Glutamatergic neuron (in vitro differentiated cells): ENCODE measurements at regions not wholly inside any gene's neighbourhood (a gene's known extent, or its start where the extent isn't known, plus 50 kb on each side); places are given as distances from the start of the nearest gene placed in this dataset.
A peak's percentile ranks its signal among the peaks of the same experiment; 100 is the strongest.
"Not testable (repeated sequence)": the region's sequence is repeated elsewhere in the genome, so short reads cannot be mapped to it uniquely, and the experiment has no call there.

Experiments used
- DNase-seq: peaks from one replicate; pipeline ENCODE4 v3.0.0; 2022
- H3K27ac Mint-ChIP-seq: one replicate; pipeline ENCODE4 v1.8.0; 2020; ENCODE audit warnings: mild to moderate bottlenecking, mixed read lengths, inconsistent platforms; ENCODE audit not compliant: unreplicated experiment
- H3K27me3 Mint-ChIP-seq: one replicate; pipeline ENCODE4 v1.8.0; 2020; ENCODE audit warnings: mild to moderate bottlenecking, moderate library complexity, mixed read lengths, inconsistent platforms; ENCODE audit not compliant: unreplicated experiment
- H3K36me3 Mint-ChIP-seq: one replicate; pipeline ENCODE4 v1.8.0; 2020; ENCODE audit warnings: mild to moderate bottlenecking, mixed read lengths, inconsistent platforms; ENCODE audit not compliant: unreplicated experiment
- H3K4me1 Mint-ChIP-seq: one replicate; pipeline ENCODE4 v1.8.0; 2020; ENCODE audit warnings: mild to moderate bottlenecking, low read depth, mixed read lengths, inconsistent platforms; ENCODE audit not compliant: unreplicated experiment
- H3K4me3 Mint-ChIP-seq: one replicate; pipeline ENCODE4 v1.8.0; 2020; ENCODE audit warnings: mild to moderate bottlenecking, mixed read lengths, inconsistent platforms; ENCODE audit not compliant: unreplicated experiment
- H3K9me3 Mint-ChIP-seq: one replicate; pipeline ENCODE4 v1.8.0; 2020; ENCODE audit warnings: mild to moderate bottlenecking, moderate library complexity, mixed read lengths, inconsistent platforms; ENCODE audit not compliant: unreplicated experiment
- TF ChIP-seq, protein P1 (sequence below): fragments of 200-600 bp; sonication (generic); IDR thresholded peaks from one replicate; pipeline ENCODE4 v1.5.0; 2021; ENCODE audit not compliant: partially characterized antibody, unreplicated experiment

DNA sequence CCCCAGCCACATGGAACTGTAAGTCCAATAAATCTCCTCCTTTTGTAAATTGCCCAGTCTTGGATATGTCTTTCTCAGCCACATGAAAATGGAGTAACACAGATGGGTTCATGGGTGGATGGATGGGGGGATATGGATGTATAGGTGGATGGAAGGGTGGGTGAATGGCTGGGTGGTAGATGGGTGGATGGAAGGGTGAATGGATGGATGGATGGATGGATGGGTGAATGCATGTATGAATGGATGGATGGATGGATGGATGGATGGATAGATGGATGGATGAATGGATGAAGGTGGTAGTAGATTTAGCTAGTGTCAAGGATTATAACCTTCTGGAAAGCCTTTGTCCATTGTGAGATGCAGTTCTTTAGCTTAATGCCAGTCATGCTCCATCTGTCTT, 146.1 kb upstream of the ATP2B2 start:
- Mint-ChIP-seq H3K27me3 (peaks cover 4% of the 10 kb centered on the region), H3K27ac (no peak overlapping the region), H3K9me3 (peaks cover 8% of the 10 kb centered on the region), H3K4me1 (peaks cover 25% of the 10 kb centered on the region), H3K36me3 (peaks cover under 1% of the 10 kb centered on the region), H3K4me3 (no peak overlapping the region)
- DNase-seq, result no peak
- TF ChIP-seq, protein P1, sequence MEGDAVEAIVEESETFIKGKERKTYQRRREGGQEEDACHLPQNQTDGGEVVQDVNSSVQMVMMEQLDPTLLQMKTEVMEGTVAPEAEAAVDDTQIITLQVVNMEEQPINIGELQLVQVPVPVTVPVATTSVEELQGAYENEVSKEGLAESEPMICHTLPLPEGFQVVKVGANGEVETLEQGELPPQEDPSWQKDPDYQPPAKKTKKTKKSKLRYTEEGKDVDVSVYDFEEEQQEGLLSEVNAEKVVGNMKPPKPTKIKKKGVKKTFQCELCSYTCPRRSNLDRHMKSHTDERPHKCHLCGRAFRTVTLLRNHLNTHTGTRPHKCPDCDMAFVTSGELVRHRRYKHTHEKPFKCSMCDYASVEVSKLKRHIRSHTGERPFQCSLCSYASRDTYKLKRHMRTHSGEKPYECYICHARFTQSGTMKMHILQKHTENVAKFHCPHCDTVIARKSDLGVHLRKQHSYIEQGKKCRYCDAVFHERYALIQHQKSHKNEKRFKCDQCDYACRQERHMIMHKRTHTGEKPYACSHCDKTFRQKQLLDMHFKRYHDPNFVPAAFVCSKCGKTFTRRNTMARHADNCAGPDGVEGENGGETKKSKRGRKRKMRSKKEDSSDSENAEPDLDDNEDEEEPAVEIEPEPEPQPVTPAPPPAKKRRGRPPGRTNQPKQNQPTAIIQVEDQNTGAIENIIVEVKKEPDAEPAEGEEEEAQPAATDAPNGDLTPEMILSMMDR, result no peak

DNA sequence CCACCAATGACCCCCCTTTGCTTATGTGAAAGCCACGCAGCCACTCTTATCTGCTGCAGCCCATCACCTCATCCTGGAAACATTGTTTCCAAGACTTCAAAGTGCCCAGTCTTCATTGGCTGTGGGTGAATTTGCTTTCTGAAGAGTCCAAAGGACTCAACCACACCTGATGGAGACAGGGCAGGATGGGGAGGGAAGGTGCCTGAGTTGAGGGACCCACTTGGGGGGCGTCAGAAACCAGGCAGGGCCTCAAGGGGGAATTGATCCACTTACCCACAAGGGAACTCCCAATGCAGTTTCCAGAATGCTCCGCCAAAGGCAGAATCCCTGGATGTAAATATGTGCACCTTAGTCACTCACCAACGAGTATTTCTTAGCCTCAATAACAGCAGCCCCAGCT, 147.9 kb upstream of the ATP2B2 start:
- Mint-ChIP-seq H3K36me3 (peaks cover 5% of the 10 kb centered on the region), H3K4me1 (peaks cover 25% of the 10 kb centered on the region), H3K9me3 (peaks cover 8% of the 10 kb centered on the region), H3K27me3 (peaks cover 4% of the 10 kb centered on the region), H3K4me3 (no peak overlapping the region), H3K27ac (no peak overlapping the region)
- DNase-seq, result no peak
- TF ChIP-seq, protein P1, result no peak

DNA sequence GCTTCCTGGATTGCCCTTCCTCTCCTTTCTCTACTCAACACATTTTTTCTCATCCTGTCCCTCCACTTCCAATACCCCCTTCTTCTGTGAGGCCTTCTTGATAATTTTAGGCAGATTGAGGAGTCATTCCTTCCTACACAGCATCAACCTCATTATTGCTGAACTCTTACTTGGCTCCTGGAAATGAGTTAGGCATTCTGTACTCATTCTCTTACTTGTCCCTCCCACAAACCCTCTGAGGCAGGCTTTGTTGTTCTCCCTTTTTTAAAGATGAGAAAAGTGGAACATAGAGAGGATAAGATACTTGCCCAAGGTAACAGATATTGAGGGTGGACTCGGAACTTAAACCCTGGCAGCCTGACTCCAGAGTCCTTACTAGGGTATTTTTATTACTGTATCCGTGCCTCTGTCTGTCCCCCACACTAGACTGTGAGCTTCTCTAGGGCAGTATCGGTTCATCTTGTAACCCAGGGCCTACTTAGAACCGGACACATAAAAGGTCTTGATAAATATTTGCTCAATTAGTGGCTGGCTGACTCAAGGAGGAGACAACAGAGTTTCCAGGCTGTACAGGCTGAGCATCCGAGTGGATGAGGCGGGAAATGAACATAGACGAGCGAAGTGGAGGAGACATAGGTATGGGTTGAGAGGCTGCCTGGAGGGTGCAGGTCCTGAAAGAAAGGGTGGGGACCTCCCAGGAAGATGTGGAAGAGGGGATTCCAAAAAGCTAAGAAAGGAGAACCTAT, 148.7 kb upstream of the ATP2B2 start:
- peak overlapping the region; percentile 78 for H3K27ac Mint-ChIP-seq
- peaks cover 25% of the 10 kb centered on the region for H3K4me1 Mint-ChIP-seq
- TF ChIP-seq, protein P1, result no peak
- DNase-seq, result no peak
- peak overlapping the region; percentile 57 for H3K4me3 Mint-ChIP-seq
- H3K9me3 Mint-ChIP-seq, result peaks cover 8% of the 10 kb centered on the region
- peaks cover 5% of the 10 kb centered on the region for H3K36me3 Mint-ChIP-seq
- H3K27me3 Mint-ChIP-seq, result peaks cover 4% of the 10 kb centered on the region

DNA sequence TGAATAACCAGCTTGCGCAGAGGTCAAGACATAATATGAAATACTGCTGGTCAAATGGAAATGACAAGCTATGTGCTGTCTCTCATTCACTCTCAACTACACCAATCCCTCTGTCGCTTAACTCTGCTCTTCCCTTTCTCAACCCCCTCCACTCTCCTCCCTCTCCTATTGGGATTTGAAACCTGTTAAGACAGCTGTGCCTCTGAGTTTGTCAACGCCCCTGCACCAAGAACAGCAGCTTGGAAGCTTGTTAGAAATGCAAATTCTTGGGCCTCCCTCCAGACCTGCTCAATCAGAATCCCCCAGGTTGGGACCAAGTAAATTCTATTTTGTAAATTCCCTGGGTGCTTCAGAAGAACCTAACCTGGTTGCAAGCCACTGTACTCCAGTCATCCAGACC, 149.7 kb upstream of the ATP2B2 start:
- Mint-ChIP-seq H3K36me3 (peaks cover 5% of the 10 kb centered on the region), H3K4me3 (peak overlapping the region; percentile 70), H3K27ac (peak overlapping the region; percentile 78), H3K9me3 (peaks cover 11% of the 10 kb centered on the region), H3K4me1 (peaks cover 25% of the 10 kb centered on the region), H3K27me3 (peaks cover 4% of the 10 kb centered on the region)
- DNase-seq, result no peak
- TF ChIP-seq, protein P1, result no peak

DNA sequence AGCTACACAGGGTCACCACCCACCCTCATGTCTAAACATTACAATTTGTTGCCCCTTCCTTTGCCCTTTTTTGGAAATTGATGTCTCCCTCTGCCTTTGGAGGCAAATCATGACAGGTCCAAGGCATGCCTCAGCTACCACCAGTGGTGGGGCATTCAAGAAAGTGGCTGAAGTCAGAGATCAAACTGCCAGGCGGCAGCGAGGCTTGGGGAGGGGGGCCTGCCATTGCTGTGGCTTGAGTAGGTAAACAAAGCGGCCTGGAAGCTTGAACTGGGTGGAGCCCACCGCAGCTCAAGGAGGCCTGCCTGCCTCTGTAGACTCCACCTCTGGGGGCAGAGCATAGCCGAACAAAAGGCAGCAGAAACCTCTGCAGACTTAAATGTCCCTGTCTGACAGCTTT, 152.0 kb upstream of the ATP2B2 start:
- not testable (repeated sequence) for H3K4me3 Mint-ChIP-seq, DNase-seq, H3K27me3 Mint-ChIP-seq, H3K27ac Mint-ChIP-seq, H3K36me3 Mint-ChIP-seq
- Mint-ChIP-seq H3K9me3 (peaks cover 12% of the 10 kb centered on the region), H3K4me1 (peaks cover 25% of the 10 kb centered on the region)
